ENCODE measurements at regions not wholly inside any gene's neighbourhood (a gene's known extent, or its start where the extent isn't known, plus 50 kb on each side); places are given as distances from the start of the nearest gene placed in this dataset.

DNA sequence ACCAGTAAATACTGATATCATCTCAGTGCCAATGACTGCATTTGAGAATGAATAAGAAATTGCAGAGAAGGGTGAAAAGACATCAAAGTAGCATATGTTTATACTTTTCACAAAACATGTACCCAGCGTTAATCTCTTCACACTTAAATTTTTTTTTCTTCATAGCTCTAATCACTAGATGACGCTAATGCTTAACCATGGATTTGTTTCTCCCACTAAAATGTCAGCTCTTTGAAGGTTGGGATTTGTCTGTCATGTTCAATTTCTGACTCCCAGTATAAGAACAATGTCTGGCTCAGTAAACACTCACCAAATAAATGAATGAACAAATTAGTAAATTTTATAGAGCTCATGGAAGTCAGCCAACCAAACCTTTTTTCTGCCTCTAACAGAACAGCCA lies 78.3 kb upstream of the LMCD1 start:
- Mint-ChIP-seq H3K36me3 (ENCODE audit: low read depth) (no peaks in the 10 kb centered on the region), H3K4me1 (ENCODE audit: low read depth) (no peaks in the 10 kb centered on the region), H3K9me3 (no peaks in the 10 kb centered on the region), H3K27me3 (peaks cover 4% of the 10 kb centered on the region), H3K4me3 (no peak overlapping the region), H3K27ac (no peak overlapping the region)
- Histone ChIP-seq H3K4me1 (ENCODE audit: insufficient read depth, low read length) (no peaks in the 10 kb centered on the region), H3K36me3 (ENCODE audit: insufficient read depth, low read length) (no peaks in the 10 kb centered on the region), H3K9me3 (ENCODE audit: control insufficient read depth in 1 of 2, insufficient read depth in 1 of 2, low read length in 2 of 2) (no peaks in the 10 kb centered on the region), H3K4me3 (ENCODE audit: low read length) (no peak overlapping the region), H3K27ac (ENCODE audit: low read depth in 1 of 2, low read length in 2 of 2) (no peak overlapping the region), H3K27me3 (ENCODE audit: control insufficient read depth in 1 of 2, insufficient read depth in 2 of 2, low read length in 2 of 2) (no peaks in the 10 kb centered on the region)
- ChIA-PET CTCF (interaction anchor here (1.2 kb wide), 1 partner anchor 106 kb away, joined by 3 read pairs; no protein-coding TSS in a partner anchor), POLR2A (no interaction called here)
- no peak for ATAC-seq (ENCODE audit: poor library complexity)
- DNase-seq = no peak
- intact Hi-C loops (cut with DNase I, micrococcal nuclease) = no loop called here
- TF ChIP-seq, protein P1, sequence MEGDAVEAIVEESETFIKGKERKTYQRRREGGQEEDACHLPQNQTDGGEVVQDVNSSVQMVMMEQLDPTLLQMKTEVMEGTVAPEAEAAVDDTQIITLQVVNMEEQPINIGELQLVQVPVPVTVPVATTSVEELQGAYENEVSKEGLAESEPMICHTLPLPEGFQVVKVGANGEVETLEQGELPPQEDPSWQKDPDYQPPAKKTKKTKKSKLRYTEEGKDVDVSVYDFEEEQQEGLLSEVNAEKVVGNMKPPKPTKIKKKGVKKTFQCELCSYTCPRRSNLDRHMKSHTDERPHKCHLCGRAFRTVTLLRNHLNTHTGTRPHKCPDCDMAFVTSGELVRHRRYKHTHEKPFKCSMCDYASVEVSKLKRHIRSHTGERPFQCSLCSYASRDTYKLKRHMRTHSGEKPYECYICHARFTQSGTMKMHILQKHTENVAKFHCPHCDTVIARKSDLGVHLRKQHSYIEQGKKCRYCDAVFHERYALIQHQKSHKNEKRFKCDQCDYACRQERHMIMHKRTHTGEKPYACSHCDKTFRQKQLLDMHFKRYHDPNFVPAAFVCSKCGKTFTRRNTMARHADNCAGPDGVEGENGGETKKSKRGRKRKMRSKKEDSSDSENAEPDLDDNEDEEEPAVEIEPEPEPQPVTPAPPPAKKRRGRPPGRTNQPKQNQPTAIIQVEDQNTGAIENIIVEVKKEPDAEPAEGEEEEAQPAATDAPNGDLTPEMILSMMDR (IDR thresholded peaks at IDR 0.05) = no peak

DNA sequence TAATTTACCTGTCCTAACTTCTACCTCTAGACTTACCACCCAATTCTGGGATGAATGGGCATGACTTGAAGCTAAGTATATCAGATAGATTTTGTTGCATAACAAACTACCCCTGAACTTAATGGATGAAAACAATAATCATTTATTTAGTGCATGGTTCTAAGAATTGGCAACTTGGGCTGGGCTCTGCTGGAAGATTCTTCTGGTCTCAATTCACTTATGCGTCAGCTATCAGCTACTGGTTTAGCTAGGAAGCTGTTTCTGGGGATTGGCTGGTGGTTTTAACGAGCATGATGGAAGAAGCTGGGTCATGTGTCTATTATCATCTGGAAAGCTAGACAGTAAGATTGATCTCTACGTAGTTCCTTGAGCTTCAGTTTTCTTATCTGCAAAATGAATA lies 77.3 kb upstream of the LMCD1 start:
- peaks cover 7% of the 10 kb centered on the region for H3K27me3 Mint-ChIP-seq
- no peak for DNase-seq
- Histone ChIP-seq H3K36me3 (ENCODE audit: insufficient read depth, low read length) (no peaks in the 10 kb centered on the region), H3K27ac (ENCODE audit: low read depth in 1 of 2, low read length in 2 of 2) (no peak overlapping the region), H3K4me1 (ENCODE audit: insufficient read depth, low read length) (no peaks in the 10 kb centered on the region), H3K9me3 (ENCODE audit: control insufficient read depth in 1 of 2, insufficient read depth in 1 of 2, low read length in 2 of 2) (no peaks in the 10 kb centered on the region), H3K4me3 (ENCODE audit: low read length) (no peak overlapping the region), H3K27me3 (ENCODE audit: control insufficient read depth in 1 of 2, insufficient read depth in 2 of 2, low read length in 2 of 2) (no peaks in the 10 kb centered on the region)
- no peak overlapping the region for H3K4me3 Mint-ChIP-seq
- no peaks in the 10 kb centered on the region for H3K4me1 Mint-ChIP-seq (ENCODE audit: low read depth)
- POLR2A ChIA-PET = no interaction called here
- CTCF ChIA-PET = no interaction called here
- no peaks in the 10 kb centered on the region for H3K9me3 Mint-ChIP-seq
- TF ChIP-seq, protein P1 (IDR thresholded peaks at IDR 0.05) = no peak
- H3K36me3 Mint-ChIP-seq (ENCODE audit: low read depth) = no peaks in the 10 kb centered on the region
- intact Hi-C loops (cut with DNase I, micrococcal nuclease) = no loop called here
- H3K27ac Mint-ChIP-seq = no peak overlapping the region
- ATAC-seq (ENCODE audit: poor library complexity) = no peak

DNA sequence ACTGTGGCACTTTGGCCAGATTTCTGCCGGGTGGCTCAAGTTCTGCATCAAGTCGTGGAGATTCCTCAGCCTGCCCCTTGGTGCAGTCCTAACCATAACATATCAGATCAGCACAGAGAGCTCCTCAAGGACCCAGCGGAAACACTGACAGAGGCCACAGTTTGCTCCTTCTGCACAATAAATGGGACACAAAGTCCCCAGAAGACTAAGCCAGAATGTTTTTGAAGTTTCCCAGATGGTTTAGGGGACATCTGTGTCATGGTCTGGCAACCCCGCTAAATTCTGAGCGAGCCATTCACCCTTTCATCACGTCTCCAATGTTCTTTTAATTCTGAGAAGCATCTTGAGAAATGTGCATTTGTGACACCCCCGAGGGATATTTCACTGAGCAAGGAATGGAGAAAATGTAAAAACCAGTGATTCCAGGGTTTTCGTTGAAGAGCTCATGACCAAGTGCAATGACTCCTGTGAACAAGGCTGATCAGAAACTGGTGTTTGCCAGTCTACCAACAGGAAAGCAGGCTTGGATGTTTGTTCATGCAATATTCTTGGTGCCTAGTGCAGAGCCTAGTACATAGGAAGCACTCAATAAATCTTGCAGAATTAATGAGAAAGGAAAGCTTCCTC lies 64.8 kb upstream of the LMCD1 start:
- no peaks in the 10 kb centered on the region for H3K4me1 Mint-ChIP-seq (ENCODE audit: low read depth)
- no peaks in the 10 kb centered on the region for H3K27me3 ChIP-seq (ENCODE audit: control insufficient read depth in 1 of 2, insufficient read depth in 2 of 2, low read length in 2 of 2)
- no peaks in the 10 kb centered on the region for H3K36me3 ChIP-seq (ENCODE audit: insufficient read depth, low read length)
- TF ChIP-seq, protein P1 (IDR thresholded peaks at IDR 0.05) = no peak
- H3K4me3 Mint-ChIP-seq = no peak overlapping the region
- peaks cover 5% of the 10 kb centered on the region for H3K27me3 Mint-ChIP-seq
- ChIA-PET POLR2A (no interaction called here), CTCF (no interaction called here)
- H3K36me3 Mint-ChIP-seq (ENCODE audit: low read depth) = no peaks in the 10 kb centered on the region
- H3K9me3 ChIP-seq (ENCODE audit: control insufficient read depth in 1 of 2, insufficient read depth in 1 of 2, low read length in 2 of 2) = no peaks in the 10 kb centered on the region
- peaks cover 2% of the 10 kb centered on the region for H3K9me3 Mint-ChIP-seq
- intact Hi-C loops (cut with DNase I, micrococcal nuclease) = no loop called here
- H3K27ac Mint-ChIP-seq = no peak overlapping the region
- ATAC-seq (ENCODE audit: poor library complexity) = no peak
- no peak for DNase-seq
- no peak overlapping the region for H3K27ac ChIP-seq (ENCODE audit: low read depth in 1 of 2, low read length in 2 of 2)
- no peaks in the 10 kb centered on the region for H3K4me1 ChIP-seq (ENCODE audit: insufficient read depth, low read length)
- no peak overlapping the region for H3K4me3 ChIP-seq (ENCODE audit: low read length)

All from CD4-positive, alpha-beta T cell (primary cell).